ENCODE measurements at regions not wholly inside any gene's neighbourhood (a gene's known extent, or its start where the extent isn't known, plus 50 kb on each side); places are given as distances from the start of the nearest gene placed in this dataset.

- no peak for TF ChIP-seq SMARCA4 (IDR thresholded peaks at IDR 0.05)
- no peak for TF ChIP-seq RAD21 (CRISPR knock-in tag; conservative IDR thresholded peaks at IDR 0.05 in 1 of 2, IDR thresholded peaks at IDR 0.05 in 1 of 2)
- TF ChIP-seq FOXA1 (IDR thresholded peaks at IDR 0.05; ENCODE audit: borderline replicate concordance): no peak
- no peak for TF ChIP-seq CTCF (IDR thresholded peaks at IDR 0.05 in 2 of 3, conservative IDR thresholded peaks at IDR 0.05 in 1 of 3; ENCODE audit: insufficient read depth in 2 of 3, low read depth in 1 of 3, low read length in 3 of 3)
- TF ChIP-seq NFE2L1 (tag; IDR thresholded peaks at IDR 0.05; ENCODE audit: borderline replicate concordance, low read depth): no peak
Measured at GRCh38 chr20:26276554-26277210, 580.0 kb upstream of the ZNF337 start.
